ENCODE measurements at regions not wholly inside any gene's neighbourhood (a gene's known extent, or its start where the extent isn't known, plus 50 kb on each side); places are given as distances from the start of the nearest gene placed in this dataset.

GRCh38 chrX:150224676-150225075, 138.4 kb upstream of the MAMLD1 start:
- TF ChIP-seq ZBTB33 (IDR thresholded peaks at IDR 0.05) (no peak), ATF3 (IDR thresholded peaks at IDR 0.05) (no peak), FOXA2 (IDR thresholded peaks at IDR 0.05) (no peak), YY1 (IDR thresholded peaks at IDR 0.05) (no peak)
- Histone ChIP-seq H3K36me3 (ENCODE audit: control insufficient read depth in 4 of 4, insufficient read depth in 3 of 4, low read depth in 1 of 4, low read length in 3 of 4) (no peaks in the 10 kb centered on the region), H3K9ac (ENCODE audit: low read depth in 1 of 2, low read length in 2 of 2) (no peak overlapping the region), H3K27me3 (ENCODE audit: control insufficient read depth in 4 of 4, insufficient read depth in 4 of 4, low read length in 3 of 4) (no peaks in the 10 kb centered on the region), H3K4me3 (ENCODE audit: low read depth in 1 of 3, low read length in 3 of 3) (no peak overlapping the region), H3K9me3 (ENCODE audit: control insufficient read depth in 4 of 4, low read length in 3 of 4) (no peaks in the 10 kb centered on the region), H3K27ac (ENCODE audit: low read depth in 1 of 2, low read length in 2 of 2) (no peak overlapping the region), H3K4me1 (ENCODE audit: control insufficient read depth in 4 of 4, insufficient read depth in 4 of 4, low read length in 3 of 4) (no peaks in the 10 kb centered on the region)
- DNase-seq (ENCODE audit: low spot score): no peak
- 88% methylated on average over 3 of the region's 3 CpGs for WGBS

- no peaks in the 10 kb centered on the region for H3K4me1 ChIP-seq (ENCODE audit: control insufficient read depth in 4 of 4, insufficient read depth in 4 of 4, low read length in 3 of 4)
- no peaks in the 10 kb centered on the region for H3K36me3 ChIP-seq (ENCODE audit: control insufficient read depth in 4 of 4, insufficient read depth in 3 of 4, low read depth in 1 of 4, low read length in 3 of 4)
- no peak overlapping the region for H3K27ac ChIP-seq (ENCODE audit: low read depth in 1 of 2, low read length in 2 of 2)
- no peak for TF ChIP-seq FOXA2 (IDR thresholded peaks at IDR 0.05)
- no peak overlapping the region for H3K9ac ChIP-seq (ENCODE audit: low read depth in 1 of 2, low read length in 2 of 2)
- no peak for DNase-seq (ENCODE audit: low spot score)
- WGBS: 92% methylated on average over 3 of the region's 3 CpGs
- no peak overlapping the region for H3K4me3 ChIP-seq (ENCODE audit: low read depth in 1 of 3, low read length in 3 of 3)
- no peaks in the 10 kb centered on the region for H3K9me3 ChIP-seq (ENCODE audit: control insufficient read depth in 4 of 4, low read length in 3 of 4)
- no peaks in the 10 kb centered on the region for H3K27me3 ChIP-seq (ENCODE audit: control insufficient read depth in 4 of 4, insufficient read depth in 4 of 4, low read length in 3 of 4)
Measured at GRCh38 chrX:150225266-150225665, 137.9 kb upstream of the MAMLD1 start.

GRCh38 chrX:150225756-150226155, 137.4 kb upstream of the MAMLD1 start:
- no peak overlapping the region for H3K27ac ChIP-seq (ENCODE audit: low read depth in 1 of 2, low read length in 2 of 2)
- WGBS: 84% methylated on average over 11 of the region's 11 CpGs
- no peaks in the 10 kb centered on the region for H3K4me1 ChIP-seq (ENCODE audit: control insufficient read depth in 4 of 4, insufficient read depth in 4 of 4, low read length in 3 of 4)
- H3K27me3 ChIP-seq (ENCODE audit: control insufficient read depth in 4 of 4, insufficient read depth in 4 of 4, low read length in 3 of 4): no peaks in the 10 kb centered on the region
- H3K36me3 ChIP-seq (ENCODE audit: control insufficient read depth in 4 of 4, insufficient read depth in 3 of 4, low read depth in 1 of 4, low read length in 3 of 4): no peaks in the 10 kb centered on the region
- TF ChIP-seq EGR1 (IDR thresholded peaks at IDR 0.05; ENCODE audit: low read depth in 2 of 2) (no peak), TAF1 (conservative IDR thresholded peaks at IDR 0.05) (no peak), JUND (IDR thresholded peaks at IDR 0.05) (no peak), HNF4G (IDR thresholded peaks at IDR 0.05) (no peak), FOXA1 (IDR thresholded peaks at IDR 0.05) (no peak), RXRA (IDR thresholded peaks at IDR 0.05) (no peak), SP1 (IDR thresholded peaks at IDR 0.05) (no peak), GABPA (IDR thresholded peaks at IDR 0.05 in 1 of 2, conservative IDR thresholded peaks at IDR 0.05 in 1 of 2) (no peak), CTCF (IDR thresholded peaks at IDR 0.05; ENCODE audit: low read depth, low read length, missing input control) (no peak), REST (IDR thresholded peaks at IDR 0.05) (no peak), MAX (IDR thresholded peaks at IDR 0.05) (no peak), YY1 (IDR thresholded peaks at IDR 0.05) (no peak), RAD21 (IDR thresholded peaks at IDR 0.05) (no peak), ATF3 (IDR thresholded peaks at IDR 0.05) (no peak), HNF4A (conservative IDR thresholded peaks at IDR 0.05) (no peak), NR2F2 (IDR thresholded peaks at IDR 0.05) (no peak), ZBTB33 (IDR thresholded peaks at IDR 0.05) (no peak), FOXA2 (IDR thresholded peaks at IDR 0.05) (no peak)
- H3K4me3 ChIP-seq (ENCODE audit: low read depth in 1 of 3, low read length in 3 of 3): no peak overlapping the region
- no peaks in the 10 kb centered on the region for H3K9me3 ChIP-seq (ENCODE audit: control insufficient read depth in 4 of 4, low read length in 3 of 4)
- no peak overlapping the region for H3K9ac ChIP-seq (ENCODE audit: low read depth in 1 of 2, low read length in 2 of 2)
- no peak for DNase-seq (ENCODE audit: low spot score)
